NCI-H1694 (cell line): ENCODE measurements at regions not wholly inside any gene's neighbourhood (a gene's known extent, or its start where the extent isn't known, plus 50 kb on each side); places are given as distances from the start of the nearest gene placed in this dataset.
"Not testable (repeated sequence)": the region's sequence is repeated elsewhere in the genome, so short reads cannot be mapped to it uniquely, and the experiment has no call there.

ENCODE experiments used
- DNase-seq: peaks from one replicate; lab custom pipeline; 2025; lab: John Stamatoyannopoulos, UW

DNA sequence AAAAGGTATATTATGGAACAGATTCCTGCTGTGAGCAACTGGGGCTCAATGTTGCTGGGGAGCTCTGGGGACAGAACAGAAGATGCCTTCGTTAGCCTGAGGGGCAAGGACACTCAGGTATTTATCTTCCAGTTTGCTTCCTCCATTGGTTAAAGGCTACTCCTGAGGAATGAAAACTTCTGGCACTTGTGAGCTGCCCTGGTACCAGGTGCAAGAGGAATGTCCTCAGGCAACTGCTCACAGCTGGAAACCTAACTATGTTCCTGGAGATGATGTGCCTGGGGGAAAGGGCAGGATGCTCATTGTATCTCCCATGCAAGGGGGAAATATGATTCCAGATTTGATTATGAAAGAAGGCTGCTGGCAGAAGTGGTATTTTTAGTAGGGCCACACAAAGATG is 54.0 kb upstream of the BBX start:
- DNase-seq: no peak

DNA sequence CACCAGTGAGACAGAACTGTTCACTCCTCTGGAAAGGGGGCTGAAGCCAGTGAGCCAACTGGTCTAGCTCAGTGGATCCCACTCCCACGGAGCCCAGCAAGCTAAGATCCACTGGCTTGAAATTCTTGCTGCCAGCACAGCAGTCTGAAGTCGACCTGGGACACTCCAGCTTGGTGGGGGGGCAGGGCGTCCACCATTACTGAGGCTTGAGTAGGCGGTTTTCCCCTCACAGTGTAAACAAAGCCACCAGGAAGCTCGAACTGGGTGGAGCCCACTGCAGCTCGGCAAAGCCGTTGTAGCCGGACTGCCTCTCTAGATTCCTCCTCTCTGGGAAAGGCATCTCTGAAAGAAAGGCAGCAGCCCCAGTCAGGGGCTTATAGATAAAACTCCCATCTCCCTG is 52.3 kb upstream of the BBX start:
- not testable (repeated sequence) for DNase-seq
